CD14-positive monocyte (primary cell): ENCODE measurements at regions not wholly inside any gene's neighbourhood (a gene's known extent, or its start where the extent isn't known, plus 50 kb on each side); places are given as distances from the start of the nearest gene placed in this dataset.

ENCODE experiments used
- DNase-seq, 3 donors: peaks; one replicate each; pipeline ENCODE4 v3.0.0-alpha.2; 2011 to 2022
- H2AFZ ChIP-seq: 2 replicates; pipeline ENCODE4 v1.6.0; 2012; ENCODE audit warnings: mild to moderate bottlenecking, low read depth, low read length, inconsistent platforms; ENCODE audit not compliant: insufficient read depth, poor library complexity, severe bottlenecking
- H3K27ac ChIP-seq, 2 donors: 1 replicate in 1 of 2; 2 replicates in 1 of 2; pipeline ENCODE4 v1.5.1; 2012 to 2013; ENCODE audit warnings: low read length in 2 of 2, control low read depth in 1 of 2, inconsistent platforms in 1 of 2, low read depth in 1 of 2, mild to moderate bottlenecking in 1 of 2
- H3K27me3 ChIP-seq, 2 donors: one replicate each; pipeline versions ENCODE4 v1.6.0 to v1.6.1; 2011 to 2013; ENCODE audit warnings: low read length in 2 of 2; ENCODE audit not compliant: control insufficient read depth in 2 of 2, insufficient read depth in 2 of 2
- H3K36me3 ChIP-seq, 2 donors: replicated peaks in 1 of 2; 1 replicate in 1 of 2; 2 replicates in 1 of 2; pipeline versions ENCODE4 v1.5.1 to v1.6.1; 2012 to 2013; ENCODE audit warnings: low read length in 2 of 2, control low read depth in 1 of 2, inconsistent platforms in 1 of 2, mild to moderate bottlenecking in 1 of 2; ENCODE audit not compliant: insufficient read depth in 2 of 2, control insufficient read depth in 1 of 2
- H3K4me1 ChIP-seq, 2 donors: 1 replicate in 1 of 2; 2 replicates in 1 of 2; pipeline versions ENCODE4 v1.5.1 to v1.6.1; 2012 to 2013; ENCODE audit warnings: low read length in 2 of 2, control low read depth in 1 of 2, inconsistent platforms in 1 of 2, mild to moderate bottlenecking in 1 of 2, moderate library complexity in 1 of 2; ENCODE audit not compliant: insufficient read depth in 2 of 2, control insufficient read depth in 1 of 2
- H3K4me2 ChIP-seq: replicated peaks from 2 replicates; pipeline ENCODE3; 2012; ENCODE audit warnings: low read length, moderate library complexity, mild to moderate bottlenecking; ENCODE audit not compliant: poor library complexity, severe bottlenecking; ENCODE audit errors: extremely low read depth
- H3K4me3 ChIP-seq, 3 experiments: fragments of 200-600 bp in 1 of 3; sonication (generic) in 1 of 3; replicated peaks in 1 of 3; 1 replicate in 2 of 3; 2 replicates in 1 of 3; pipeline ENCODE4 v1.5.1; 2011 to 2013; ENCODE audit warnings: low read length in 3 of 3, mild to moderate bottlenecking in 3 of 3, control low read depth in 2 of 3, low read depth in 2 of 3, inconsistent platforms in 1 of 3, moderate library complexity in 1 of 3
- H3K79me2 ChIP-seq: 2 replicates; pipeline ENCODE4 v1.6.0; 2012; ENCODE audit warnings: mild to moderate bottlenecking, control low read depth, inconsistent platforms, low read length, moderate library complexity; ENCODE audit not compliant: insufficient read depth
- H3K9ac ChIP-seq: 2 replicates; pipeline ENCODE4 v1.6.0; 2017; ENCODE audit warnings: low read length, mild to moderate bottlenecking; ENCODE audit not compliant: insufficient read depth, poor library complexity, severe bottlenecking
- H3K9me3 ChIP-seq, 2 donors: replicated peaks in 1 of 2; 1 replicate in 1 of 2; 2 replicates in 1 of 2; pipeline versions ENCODE4 v1.5.1 to v1.6.1; 2012 to 2013; ENCODE audit warnings: low read length in 2 of 2, control low read depth in 1 of 2; ENCODE audit not compliant: control insufficient read depth in 1 of 2, insufficient read depth in 1 of 2
- H4K20me1 ChIP-seq: 2 replicates; pipeline ENCODE4 v1.6.0; 2012; ENCODE audit warnings: mild to moderate bottlenecking, low read length, control low read depth, moderate library complexity; ENCODE audit not compliant: insufficient read depth
- H3K27ac Mint-ChIP-seq, 7 donors: one replicate each; pipeline ENCODE4 v1.8.0; 2020; ENCODE audit warnings: mild to moderate bottlenecking in 7 of 7, mixed read lengths in 7 of 7, moderate library complexity in 6 of 7, inconsistent platforms in 2 of 7
- H3K27me3 Mint-ChIP-seq, 3 donors: one replicate each; pipeline ENCODE4 v1.8.0; 2021 to 2022; ENCODE audit warnings: low read depth in 3 of 3, mild to moderate bottlenecking in 3 of 3, mixed read lengths in 3 of 3, moderate library complexity in 3 of 3, inconsistent platforms in 1 of 3
- H3K36me3 Mint-ChIP-seq, 2 donors: one replicate each; pipeline ENCODE4 v1.8.0; 2020; ENCODE audit warnings: mixed read lengths in 2 of 2, inconsistent platforms in 1 of 2, mild to moderate bottlenecking in 1 of 2
- H3K4me1 Mint-ChIP-seq: one replicate; pipeline ENCODE4 v1.8.0; 2020; ENCODE audit warnings: mild to moderate bottlenecking, mixed read lengths
- H3K4me3 Mint-ChIP-seq, 2 donors: one replicate each; pipeline ENCODE4 v1.8.0; 2020; ENCODE audit warnings: mild to moderate bottlenecking in 2 of 2, mixed read lengths in 2 of 2, moderate library complexity in 1 of 2
- H3K9me3 Mint-ChIP-seq, 7 donors: one replicate each; pipeline ENCODE4 v1.8.0; 2020 to 2022; ENCODE audit warnings: mixed read lengths in 7 of 7, mild to moderate bottlenecking in 6 of 7, moderate library complexity in 6 of 7, inconsistent platforms in 2 of 7
- WGBS: methylation state at CpG from one replicate; pipeline ENCODE4 v1.1.5; 2013; ENCODE audit warnings: missing lambda C conversion rate; ENCODE audit not compliant: insufficient coverage; 5-methylcytosine and 5-hydroxymethylcytosine counted together
- intact Hi-C, 2 donors: fragments of 100-400 bp; cut with micrococcal nuclease; formaldehyde crosslinking; loops; one replicate each; pipeline versions ENCODE4 v1.15.0 to v1.15.1; 2023
- TF ChIP-seq, protein P1 (sequence below): fragments of 200-600 bp; IDR thresholded peaks from one replicate; pipeline ENCODE4 v1.8.0; 2022; ENCODE audit warnings: antibody characterized with exemption, mild to moderate bottlenecking

DNA sequence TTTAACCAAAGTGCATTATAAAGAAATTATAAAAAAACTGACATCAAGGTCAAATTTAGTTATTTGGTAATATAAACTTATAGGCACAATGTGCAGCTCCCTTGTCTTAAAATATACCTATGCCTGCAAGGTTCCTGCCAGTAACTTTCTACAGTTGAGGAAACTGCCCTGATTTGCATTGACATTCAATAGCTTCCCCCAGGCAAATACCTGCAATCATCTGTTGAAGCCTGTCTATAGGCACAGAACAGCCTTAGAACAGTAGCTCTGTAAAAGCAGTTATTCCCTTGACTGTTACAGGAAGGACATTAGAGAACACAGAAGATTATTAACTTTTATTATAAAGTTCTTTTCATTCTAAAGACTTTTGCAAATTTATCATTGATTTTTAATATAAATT is 1239.5 kb downstream of the PCDH9 start:
- Histone ChIP-seq H2AFZ (no peak overlapping the region), H3K4me1 (no peaks in the 10 kb centered on the region), H3K4me3 (no peak overlapping the region), H3K79me2 (no peaks in the 10 kb centered on the region), H3K27ac (no peak overlapping the region), H3K9me3 (peaks cover 4 to 12% of the 10 kb centered on the region in 2 donors), H3K4me2 (no peak overlapping the region), H3K9ac (no peak overlapping the region), H3K27me3 (no peaks in the 10 kb centered on the region), H4K20me1 (no peaks in the 10 kb centered on the region), H3K36me3 (no peaks in the 10 kb centered on the region)
- no peaks in the 10 kb centered on the region for H3K36me3 Mint-ChIP-seq
- no peak overlapping the region for H3K27ac Mint-ChIP-seq
- peaks cover 0 to 6% (median 2%) of the 10 kb centered on the region in 7 donors for H3K9me3 Mint-ChIP-seq
- no peak for DNase-seq
- no peak overlapping the region for H3K4me3 Mint-ChIP-seq
- H3K27me3 Mint-ChIP-seq = no peaks in the 10 kb centered on the region
- H3K4me1 Mint-ChIP-seq = no peaks in the 10 kb centered on the region
- TF ChIP-seq, protein P1, sequence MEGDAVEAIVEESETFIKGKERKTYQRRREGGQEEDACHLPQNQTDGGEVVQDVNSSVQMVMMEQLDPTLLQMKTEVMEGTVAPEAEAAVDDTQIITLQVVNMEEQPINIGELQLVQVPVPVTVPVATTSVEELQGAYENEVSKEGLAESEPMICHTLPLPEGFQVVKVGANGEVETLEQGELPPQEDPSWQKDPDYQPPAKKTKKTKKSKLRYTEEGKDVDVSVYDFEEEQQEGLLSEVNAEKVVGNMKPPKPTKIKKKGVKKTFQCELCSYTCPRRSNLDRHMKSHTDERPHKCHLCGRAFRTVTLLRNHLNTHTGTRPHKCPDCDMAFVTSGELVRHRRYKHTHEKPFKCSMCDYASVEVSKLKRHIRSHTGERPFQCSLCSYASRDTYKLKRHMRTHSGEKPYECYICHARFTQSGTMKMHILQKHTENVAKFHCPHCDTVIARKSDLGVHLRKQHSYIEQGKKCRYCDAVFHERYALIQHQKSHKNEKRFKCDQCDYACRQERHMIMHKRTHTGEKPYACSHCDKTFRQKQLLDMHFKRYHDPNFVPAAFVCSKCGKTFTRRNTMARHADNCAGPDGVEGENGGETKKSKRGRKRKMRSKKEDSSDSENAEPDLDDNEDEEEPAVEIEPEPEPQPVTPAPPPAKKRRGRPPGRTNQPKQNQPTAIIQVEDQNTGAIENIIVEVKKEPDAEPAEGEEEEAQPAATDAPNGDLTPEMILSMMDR = no peak
- intact Hi-C loops = no loop called here

DNA sequence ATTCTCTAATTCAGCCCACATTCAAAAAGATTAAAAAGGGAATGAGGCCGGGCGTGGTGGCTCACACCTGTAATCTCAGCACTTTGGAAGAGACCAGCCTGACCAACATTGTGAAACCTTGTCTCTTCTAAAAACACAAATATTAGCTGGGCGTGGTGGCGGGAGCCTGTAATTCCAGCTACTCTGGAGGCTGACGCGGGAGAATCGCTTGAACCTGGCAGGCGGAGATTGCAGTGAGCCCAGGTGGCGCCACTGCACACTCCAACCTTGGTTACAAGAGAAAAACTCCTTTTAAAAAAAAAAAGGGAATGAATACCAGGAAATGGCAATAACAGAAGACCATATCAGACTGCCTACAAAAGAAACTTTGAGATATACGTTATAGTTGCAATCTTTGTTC is 1244.5 kb downstream of the PCDH9 start:
- H3K36me3 Mint-ChIP-seq = no peaks in the 10 kb centered on the region
- H3K9me3 ChIP-seq = peaks cover 0 to 7% of the 10 kb centered on the region in 2 donors
- H3K4me1 ChIP-seq = no peaks in the 10 kb centered on the region
- intact Hi-C loops = no loop called here
- H3K4me1 Mint-ChIP-seq = no peaks in the 10 kb centered on the region
- no peak for DNase-seq
- no peaks in the 10 kb centered on the region for H3K79me2 ChIP-seq
- no peaks in the 10 kb centered on the region for H3K27me3 Mint-ChIP-seq
- H3K4me3 Mint-ChIP-seq = no peak overlapping the region
- peaks cover 0 to 7% (median 2%) of the 10 kb centered on the region in 7 donors for H3K9me3 Mint-ChIP-seq
- H3K4me3 ChIP-seq = no peak overlapping the region
- no peak overlapping the region for H3K27ac Mint-ChIP-seq
- TF ChIP-seq, protein P1 = no peak
- no peak overlapping the region for H2AFZ ChIP-seq
- no peak overlapping the region for H3K4me2 ChIP-seq
- H4K20me1 ChIP-seq = no peaks in the 10 kb centered on the region
- H3K27me3 ChIP-seq = no peaks in the 10 kb centered on the region
- H3K27ac ChIP-seq = no peak overlapping the region
- WGBS = 100% methylated on average over 6 of the region's 10 CpGs
- H3K36me3 ChIP-seq = no peaks in the 10 kb centered on the region
- no peak overlapping the region for H3K9ac ChIP-seq
